Ishikawa (cell line): ENCODE measurements at regions not wholly inside any gene's neighbourhood (a gene's known extent, or its start where the extent isn't known, plus 50 kb on each side); places are given as distances from the start of the nearest gene placed in this dataset.

Source experiments
- CEBPB ChIP-seq: IDR thresholded peaks from 2 replicates; pipeline ENCODE4 v1.6.1; 2012
- CREB1 ChIP-seq: IDR thresholded peaks from 2 replicates; pipeline ENCODE4 v1.6.1; 2012; ENCODE audit warnings: low read depth
- EGR1 ChIP-seq: IDR thresholded peaks from 2 replicates; pipeline ENCODE4 v1.6.1; 2012
- EP300 ChIP-seq: IDR thresholded peaks from 2 replicates; pipeline ENCODE4 v1.6.1; 2012; ENCODE audit warnings: borderline replicate concordance
- FOXM1 ChIP-seq: IDR thresholded peaks from 2 replicates; pipeline ENCODE4 v1.6.1; 2012; ENCODE audit warnings: low read depth, borderline replicate concordance
- NFIC ChIP-seq: IDR thresholded peaks from 2 replicates; pipeline ENCODE4 v1.6.1; 2012
- RAD21 ChIP-seq: IDR thresholded peaks from 2 replicates; pipeline ENCODE4 v1.6.1; 2012; ENCODE audit warnings: low read depth
- TAF1 ChIP-seq: IDR thresholded peaks from 2 replicates; pipeline ENCODE4 v1.6.1; 2012; ENCODE audit warnings: low read depth, mild to moderate bottlenecking
- TCF12 ChIP-seq: IDR thresholded peaks from 2 replicates; pipeline ENCODE4 v1.6.1; 2012; ENCODE audit warnings: low read depth
- TEAD4 ChIP-seq: IDR thresholded peaks from 2 replicates; pipeline ENCODE4 v1.6.1; 2012
- YY1 ChIP-seq: IDR thresholded peaks from 2 replicates; pipeline ENCODE4 v1.6.1; 2012; ENCODE audit warnings: low read depth
- ZBTB7A ChIP-seq: IDR thresholded peaks from 2 replicates; pipeline ENCODE4 v1.6.1; 2012; ENCODE audit warnings: low read depth
- TF ChIP-seq, protein P1 (sequence below): IDR thresholded peaks from 2 replicates; pipeline ENCODE4 v1.6.1; 2012
- TF ChIP-seq, protein P2 (sequence below): IDR thresholded peaks from 2 replicates; pipeline ENCODE4 v1.6.1; 2012
- TF ChIP-seq, protein P3 (sequence below): IDR thresholded peaks from 2 replicates; pipeline ENCODE4 v1.6.1; 2012; ENCODE audit warnings: low read depth, mild to moderate bottlenecking

DNA sequence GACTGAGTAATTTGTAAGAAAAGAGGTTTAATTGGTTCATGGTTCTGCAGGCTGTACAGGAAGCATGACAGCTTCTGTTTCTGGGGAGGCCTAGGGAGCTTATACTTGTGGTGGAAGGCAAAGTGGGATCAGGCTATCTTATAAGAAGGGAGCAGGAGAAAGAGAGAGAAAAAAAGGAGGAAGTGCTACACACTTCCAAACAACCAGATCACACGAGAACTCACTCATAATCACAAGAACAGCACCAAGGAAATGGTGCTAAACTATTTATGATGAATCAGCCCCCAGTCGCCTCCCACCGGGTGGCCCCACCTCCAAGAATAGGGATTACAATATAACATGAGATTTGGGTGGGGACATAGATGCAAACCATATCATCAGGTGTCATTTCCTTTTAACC is 89.1 kb upstream of the KCNMA1 start:
- no peak for TF ChIP-seq CEBPB
- TF ChIP-seq TEAD4: no peak
- no peak for TF ChIP-seq TAF1
- TF ChIP-seq, protein P1, sequence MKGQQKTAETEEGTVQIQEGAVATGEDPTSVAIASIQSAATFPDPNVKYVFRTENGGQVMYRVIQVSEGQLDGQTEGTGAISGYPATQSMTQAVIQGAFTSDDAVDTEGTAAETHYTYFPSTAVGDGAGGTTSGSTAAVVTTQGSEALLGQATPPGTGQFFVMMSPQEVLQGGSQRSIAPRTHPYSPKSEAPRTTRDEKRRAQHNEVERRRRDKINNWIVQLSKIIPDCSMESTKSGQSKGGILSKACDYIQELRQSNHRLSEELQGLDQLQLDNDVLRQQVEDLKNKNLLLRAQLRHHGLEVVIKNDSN: no peak
- no peak for TF ChIP-seq CREB1
- TF ChIP-seq RAD21: no peak
- no peak for TF ChIP-seq EGR1
- TF ChIP-seq FOXM1: no peak
- TF ChIP-seq, protein P2, sequence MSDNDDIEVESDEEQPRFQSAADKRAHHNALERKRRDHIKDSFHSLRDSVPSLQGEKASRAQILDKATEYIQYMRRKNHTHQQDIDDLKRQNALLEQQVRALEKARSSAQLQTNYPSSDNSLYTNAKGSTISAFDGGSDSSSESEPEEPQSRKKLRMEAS: no peak
- no peak for TF ChIP-seq TCF12
- TF ChIP-seq EP300: no peak

DNA sequence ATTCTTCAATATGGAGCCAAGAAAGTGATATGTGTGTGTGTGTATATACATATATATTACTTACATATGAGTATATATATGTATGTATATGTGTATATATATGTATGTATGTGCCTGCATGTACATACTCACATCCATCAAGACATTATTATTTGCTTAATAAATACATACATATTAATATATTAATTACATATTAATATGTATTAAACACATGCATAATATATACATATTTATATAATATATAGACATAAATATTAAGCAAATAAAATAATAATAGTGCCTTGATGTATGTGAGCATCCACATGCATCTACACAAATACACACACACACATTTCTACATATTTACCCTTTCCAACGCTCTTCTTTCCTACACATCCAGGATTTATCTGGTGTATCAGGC is 88.7 kb upstream of the KCNMA1 start:
- TF ChIP-seq, protein P3, sequence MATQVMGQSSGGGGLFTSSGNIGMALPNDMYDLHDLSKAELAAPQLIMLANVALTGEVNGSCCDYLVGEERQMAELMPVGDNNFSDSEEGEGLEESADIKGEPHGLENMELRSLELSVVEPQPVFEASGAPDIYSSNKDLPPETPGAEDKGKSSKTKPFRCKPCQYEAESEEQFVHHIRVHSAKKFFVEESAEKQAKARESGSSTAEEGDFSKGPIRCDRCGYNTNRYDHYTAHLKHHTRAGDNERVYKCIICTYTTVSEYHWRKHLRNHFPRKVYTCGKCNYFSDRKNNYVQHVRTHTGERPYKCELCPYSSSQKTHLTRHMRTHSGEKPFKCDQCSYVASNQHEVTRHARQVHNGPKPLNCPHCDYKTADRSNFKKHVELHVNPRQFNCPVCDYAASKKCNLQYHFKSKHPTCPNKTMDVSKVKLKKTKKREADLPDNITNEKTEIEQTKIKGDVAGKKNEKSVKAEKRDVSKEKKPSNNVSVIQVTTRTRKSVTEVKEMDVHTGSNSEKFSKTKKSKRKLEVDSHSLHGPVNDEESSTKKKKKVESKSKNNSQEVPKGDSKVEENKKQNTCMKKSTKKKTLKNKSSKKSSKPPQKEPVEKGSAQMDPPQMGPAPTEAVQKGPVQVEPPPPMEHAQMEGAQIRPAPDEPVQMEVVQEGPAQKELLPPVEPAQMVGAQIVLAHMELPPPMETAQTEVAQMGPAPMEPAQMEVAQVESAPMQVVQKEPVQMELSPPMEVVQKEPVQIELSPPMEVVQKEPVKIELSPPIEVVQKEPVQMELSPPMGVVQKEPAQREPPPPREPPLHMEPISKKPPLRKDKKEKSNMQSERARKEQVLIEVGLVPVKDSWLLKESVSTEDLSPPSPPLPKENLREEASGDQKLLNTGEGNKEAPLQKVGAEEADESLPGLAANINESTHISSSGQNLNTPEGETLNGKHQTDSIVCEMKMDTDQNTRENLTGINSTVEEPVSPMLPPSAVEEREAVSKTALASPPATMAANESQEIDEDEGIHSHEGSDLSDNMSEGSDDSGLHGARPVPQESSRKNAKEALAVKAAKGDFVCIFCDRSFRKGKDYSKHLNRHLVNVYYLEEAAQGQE: no peak
- TF ChIP-seq CEBPB: no peak
- no peak for TF ChIP-seq TEAD4
- TF ChIP-seq ZBTB7A: no peak
- no peak for TF ChIP-seq EGR1
- TF ChIP-seq RAD21: no peak
- TF ChIP-seq EP300: no peak
- no peak for TF ChIP-seq CREB1
- TF ChIP-seq TCF12: no peak
- TF ChIP-seq, protein P2: no peak
- TF ChIP-seq, protein P1: no peak
- no peak for TF ChIP-seq YY1
- TF ChIP-seq TAF1: no peak

DNA sequence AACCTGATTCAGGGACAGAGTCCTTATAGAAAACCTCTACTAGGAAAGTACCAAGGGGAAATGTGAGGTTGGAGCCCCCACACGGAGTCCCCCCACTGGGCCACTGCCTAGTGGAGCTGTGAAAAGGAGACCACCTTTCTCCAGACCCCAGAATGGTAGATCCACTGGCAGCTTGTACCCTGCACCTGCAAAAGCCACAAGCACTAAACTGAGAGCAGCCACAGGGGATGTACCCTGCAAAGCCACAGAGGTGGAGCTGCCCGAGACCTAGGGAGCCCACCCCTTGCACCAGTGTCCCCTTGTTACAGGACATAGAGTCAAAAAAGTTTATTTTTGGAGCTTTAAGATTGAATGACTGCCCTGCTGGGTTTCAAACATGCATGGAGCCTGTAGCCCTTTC is 87.2 kb upstream of the KCNMA1 start:
- TF ChIP-seq EP300 (no peak), TCF12 (no peak), EGR1 (no peak), TEAD4 (no peak)
- TF ChIP-seq, protein P1: no peak

DNA sequence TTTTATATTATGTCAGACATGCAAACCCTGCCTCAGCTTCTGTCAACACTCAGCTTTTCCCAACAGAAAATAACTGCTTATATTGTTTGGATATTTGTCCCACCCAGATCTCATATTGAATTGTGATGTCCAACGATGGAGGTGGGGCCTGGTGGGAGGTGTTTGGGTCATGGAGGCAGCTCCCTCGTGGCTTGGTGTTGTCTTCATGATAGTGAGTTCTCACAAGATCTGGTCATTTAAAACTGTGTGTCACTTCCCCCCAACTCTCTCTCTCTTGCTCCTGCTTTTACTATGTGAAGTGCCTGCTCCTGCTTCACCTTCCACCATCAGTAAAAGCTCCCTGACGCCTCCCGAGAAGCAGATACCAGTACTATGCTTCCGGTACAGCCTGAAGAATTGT is 85.8 kb upstream of the KCNMA1 start:
- TF ChIP-seq ZBTB7A: no peak
- no peak for TF ChIP-seq FOXM1
- TF ChIP-seq YY1: no peak
- TF ChIP-seq NFIC: no peak
- TF ChIP-seq EP300: no peak
- no peak for TF ChIP-seq TEAD4
- no peak for TF ChIP-seq CREB1
- TF ChIP-seq, protein P1: no peak
- TF ChIP-seq, protein P3: no peak
- TF ChIP-seq CEBPB: no peak
- TF ChIP-seq TAF1: no peak

DNA sequence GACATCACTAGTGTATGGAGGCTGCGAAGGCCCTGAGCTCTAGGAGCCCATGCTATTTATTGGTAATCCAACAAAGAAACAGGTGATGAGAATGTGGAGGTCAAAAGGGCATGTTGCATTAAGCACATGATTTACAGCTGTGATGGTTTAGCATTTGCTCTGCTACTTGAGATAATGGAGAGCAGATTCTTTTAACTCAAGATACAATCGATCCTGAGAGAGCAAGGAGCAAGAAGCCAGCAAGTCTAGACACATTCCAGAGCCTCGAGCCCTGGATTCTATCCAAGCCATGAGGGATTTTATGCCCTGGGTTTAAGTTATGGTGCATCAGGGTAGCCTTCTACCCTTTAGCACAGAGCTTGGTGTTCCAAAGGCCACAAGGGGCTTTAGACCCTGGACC is 85.3 kb upstream of the KCNMA1 start:
- 0 out of 2 replicates have a peak, but pooled peaks have one; percentile 37 for TF ChIP-seq NFIC

DNA sequence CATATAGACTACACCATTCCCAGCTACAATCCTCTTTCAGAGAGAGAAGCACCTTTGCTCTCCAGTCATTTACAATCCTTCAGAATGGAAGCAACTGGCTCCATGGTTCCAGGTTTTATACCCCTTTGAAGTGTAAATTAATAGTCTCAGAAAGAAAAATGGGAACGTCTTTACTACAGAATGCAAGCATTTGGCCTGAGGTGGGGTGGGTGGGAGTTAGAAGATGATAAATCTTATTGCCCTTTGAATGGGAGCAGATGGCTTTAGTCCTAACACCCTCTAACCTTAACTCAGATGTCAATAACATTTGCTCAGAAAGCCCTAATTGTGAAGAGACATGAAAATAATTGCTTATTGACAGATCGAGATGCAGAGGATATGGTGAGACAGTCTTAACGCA is 84.2 kb upstream of the KCNMA1 start:
- TF ChIP-seq NFIC: no peak
- no peak for TF ChIP-seq RAD21
- no peak for TF ChIP-seq ZBTB7A
